IPS-20b (cell line): ENCODE measurements at regions not wholly inside any gene's neighbourhood (a gene's known extent, or its start where the extent isn't known, plus 50 kb on each side); places are given as distances from the start of the nearest gene placed in this dataset.

Source experiments
- H3K27ac ChIP-seq: one replicate; pipeline ENCODE4 v1.5.1; 2013; ENCODE audit warnings: low read length
- H3K27me3 ChIP-seq: 2 replicates; pipeline ENCODE4 v1.6.1; 2013; ENCODE audit warnings: mild to moderate bottlenecking, low read length, inconsistent platforms; ENCODE audit not compliant: insufficient read depth
- H3K36me3 ChIP-seq: 2 replicates; pipeline ENCODE4 v1.6.1; 2013; ENCODE audit warnings: low read depth, mild to moderate bottlenecking, inconsistent platforms, low read length, moderate library complexity; ENCODE audit not compliant: insufficient read depth
- H3K4me1 ChIP-seq: 2 replicates; pipeline ENCODE4 v1.6.1; 2013; ENCODE audit warnings: mild to moderate bottlenecking, control low read depth, inconsistent platforms, low read length, moderate library complexity; ENCODE audit not compliant: insufficient read depth
- H3K4me3 ChIP-seq: 2 replicates; pipeline ENCODE4 v1.5.1; 2013; ENCODE audit warnings: mild to moderate bottlenecking, low read length, inconsistent platforms
- H3K9ac ChIP-seq: 2 replicates; pipeline ENCODE4 v1.6.1; 2013; ENCODE audit warnings: low read depth, mild to moderate bottlenecking, inconsistent platforms, low read length, moderate library complexity
- H3K9me3 ChIP-seq: 2 replicates; pipeline ENCODE4 v1.6.1; 2013; ENCODE audit warnings: mild to moderate bottlenecking, low read depth, low read length, inconsistent platforms; ENCODE audit not compliant: insufficient read depth

- Histone ChIP-seq H3K36me3 (no peaks in the 10 kb centered on the region), H3K9ac (no peak overlapping the region), H3K4me3 (no peak overlapping the region), H3K27ac (no peak overlapping the region), H3K4me1 (no peaks in the 10 kb centered on the region), H3K27me3 (no peaks in the 10 kb centered on the region), H3K9me3 (no peaks in the 10 kb centered on the region)
These were observed 216.7 kb upstream of the CFAP20DC start for GRCh38 chr3:59266551-59266950.

GRCh38 chr3:59265566-59265965 lies 215.7 kb upstream of the CFAP20DC start:
- Histone ChIP-seq H3K4me1 (no peaks in the 10 kb centered on the region), H3K36me3 (no peaks in the 10 kb centered on the region), H3K9ac (no peak overlapping the region), H3K4me3 (no peak overlapping the region), H3K27me3 (no peaks in the 10 kb centered on the region), H3K9me3 (no peaks in the 10 kb centered on the region), H3K27ac (no peak overlapping the region)

GRCh38 chr3:59264366-59264765 lies 214.5 kb upstream of the CFAP20DC start:
- no peaks in the 10 kb centered on the region for H3K4me1 ChIP-seq
- H3K36me3 ChIP-seq = no peaks in the 10 kb centered on the region
- H3K9ac ChIP-seq = no peak overlapping the region
- no peaks in the 10 kb centered on the region for H3K9me3 ChIP-seq
- H3K4me3 ChIP-seq = no peak overlapping the region
- no peak overlapping the region for H3K27ac ChIP-seq
- no peaks in the 10 kb centered on the region for H3K27me3 ChIP-seq

- Histone ChIP-seq H3K9ac (no peak overlapping the region), H3K27me3 (no peaks in the 10 kb centered on the region), H3K27ac (no peak overlapping the region), H3K36me3 (no peaks in the 10 kb centered on the region), H3K4me1 (no peaks in the 10 kb centered on the region), H3K4me3 (no peak overlapping the region), H3K9me3 (no peaks in the 10 kb centered on the region)
These were observed 213.3 kb upstream of the CFAP20DC start for GRCh38 chr3:59263152-59263551.

- H3K9ac ChIP-seq = no peak overlapping the region
- no peak overlapping the region for H3K4me3 ChIP-seq
- no peaks in the 10 kb centered on the region for H3K9me3 ChIP-seq
- no peaks in the 10 kb centered on the region for H3K36me3 ChIP-seq
- H3K4me1 ChIP-seq = no peaks in the 10 kb centered on the region
- no peak overlapping the region for H3K27ac ChIP-seq
- H3K27me3 ChIP-seq = no peaks in the 10 kb centered on the region
These were observed 212.3 kb upstream of the CFAP20DC start for GRCh38 chr3:59262076-59262498.

- no peaks in the 10 kb centered on the region for H3K36me3 ChIP-seq
- no peaks in the 10 kb centered on the region for H3K4me1 ChIP-seq
- no peak overlapping the region for H3K4me3 ChIP-seq
- H3K9ac ChIP-seq = no peak overlapping the region
- H3K27ac ChIP-seq = no peak overlapping the region
- no peaks in the 10 kb centered on the region for H3K9me3 ChIP-seq
- H3K27me3 ChIP-seq = no peaks in the 10 kb centered on the region
These were observed 211.2 kb upstream of the CFAP20DC start for GRCh38 chr3:59261009-59261408.

GRCh38 chr3:59258550-59259260 lies 208.9 kb upstream of the CFAP20DC start:
- H3K9ac ChIP-seq = no peak overlapping the region
- H3K4me1 ChIP-seq = no peaks in the 10 kb centered on the region
- no peak overlapping the region for H3K27ac ChIP-seq
- no peaks in the 10 kb centered on the region for H3K36me3 ChIP-seq
- H3K27me3 ChIP-seq = no peaks in the 10 kb centered on the region
- no peak overlapping the region for H3K4me3 ChIP-seq
- H3K9me3 ChIP-seq = no peaks in the 10 kb centered on the region

- Histone ChIP-seq H3K27ac (no peak overlapping the region), H3K4me3 (no peak overlapping the region), H3K9ac (no peak overlapping the region), H3K9me3 (no peaks in the 10 kb centered on the region), H3K4me1 (no peaks in the 10 kb centered on the region), H3K36me3 (no peaks in the 10 kb centered on the region), H3K27me3 (no peaks in the 10 kb centered on the region)
These were observed 207.7 kb upstream of the CFAP20DC start for GRCh38 chr3:59257506-59257905.

GRCh38 chr3:59256230-59256629 lies 206.4 kb upstream of the CFAP20DC start:
- Histone ChIP-seq H3K9ac (no peak overlapping the region), H3K4me1 (no peaks in the 10 kb centered on the region), H3K27ac (no peak overlapping the region), H3K27me3 (no peaks in the 10 kb centered on the region), H3K4me3 (no peak overlapping the region), H3K9me3 (no peaks in the 10 kb centered on the region), H3K36me3 (no peaks in the 10 kb centered on the region)

GRCh38 chr3:59254976-59255375 lies 205.2 kb upstream of the CFAP20DC start:
- no peak overlapping the region for H3K4me3 ChIP-seq
- no peaks in the 10 kb centered on the region for H3K4me1 ChIP-seq
- H3K27ac ChIP-seq = no peak overlapping the region
- H3K9ac ChIP-seq = no peak overlapping the region
- no peaks in the 10 kb centered on the region for H3K9me3 ChIP-seq
- no peaks in the 10 kb centered on the region for H3K27me3 ChIP-seq
- no peaks in the 10 kb centered on the region for H3K36me3 ChIP-seq

- H3K4me1 ChIP-seq = no peaks in the 10 kb centered on the region
- H3K9me3 ChIP-seq = no peaks in the 10 kb centered on the region
- H3K27ac ChIP-seq = no peak overlapping the region
- no peak overlapping the region for H3K4me3 ChIP-seq
- no peaks in the 10 kb centered on the region for H3K27me3 ChIP-seq
- H3K36me3 ChIP-seq = no peaks in the 10 kb centered on the region
- H3K9ac ChIP-seq = no peak overlapping the region
These were observed 204.6 kb upstream of the CFAP20DC start for GRCh38 chr3:59254433-59254832.

GRCh38 chr3:59253523-59253922 lies 203.7 kb upstream of the CFAP20DC start:
- Histone ChIP-seq H3K27me3 (no peaks in the 10 kb centered on the region), H3K9ac (no peak overlapping the region), H3K4me1 (no peaks in the 10 kb centered on the region), H3K27ac (no peak overlapping the region), H3K4me3 (no peak overlapping the region), H3K36me3 (no peaks in the 10 kb centered on the region), H3K9me3 (no peaks in the 10 kb centered on the region)
